Effector memory CD8-positive, alpha-beta T cell (primary cell): ENCODE measurements at regions not wholly inside any gene's neighbourhood (a gene's known extent, or its start where the extent isn't known, plus 50 kb on each side); places are given as distances from the start of the nearest gene placed in this dataset.

Experiments used
- ATAC-seq: fragments of 150-1000 bp; cut with Tn5 transposase; replicated peaks from 2 replicates; pipeline ENCODE4 v1.10.0; 2021; ENCODE audit warnings: mild to moderate bottlenecking, moderate library complexity
- DNase-seq, 3 experiments: peaks; one replicate each; pipeline ENCODE4 v3.0.0; 2021
- H3K27ac Mint-ChIP-seq, 2 donors: one replicate each; pipeline ENCODE4 v1.8.0; 2022; ENCODE audit warnings: mild to moderate bottlenecking in 2 of 2, mixed read lengths in 2 of 2, moderate library complexity in 2 of 2
- H3K27me3 Mint-ChIP-seq, 2 donors: one replicate each; pipeline ENCODE4 v1.8.0; 2022; ENCODE audit warnings: mixed read lengths in 2 of 2
- H3K36me3 Mint-ChIP-seq: one replicate; pipeline ENCODE4 v1.8.0; 2022; ENCODE audit warnings: mild to moderate bottlenecking, moderate library complexity, mixed read lengths; ENCODE audit not compliant: insufficient read depth
- H3K4me1 Mint-ChIP-seq, 2 donors: one replicate each; pipeline ENCODE4 v1.8.0; 2022; ENCODE audit warnings: low read depth in 2 of 2, mixed read lengths in 2 of 2
- H3K4me3 Mint-ChIP-seq, 2 donors: one replicate each; pipeline ENCODE4 v1.8.0; 2022; ENCODE audit warnings: mild to moderate bottlenecking in 2 of 2, mixed read lengths in 2 of 2, moderate library complexity in 2 of 2
- H3K9me3 Mint-ChIP-seq, 2 donors: one replicate each; pipeline ENCODE4 v1.8.0; 2022; ENCODE audit warnings: mixed read lengths in 2 of 2

- no peaks in the 10 kb centered on the region for H3K9me3 Mint-ChIP-seq
- H3K27me3 Mint-ChIP-seq, result peaks cover 29 to 38% of the 10 kb centered on the region in 2 donors
- H3K4me1 Mint-ChIP-seq, result no peaks in the 10 kb centered on the region
- H3K36me3 Mint-ChIP-seq, result no peaks in the 10 kb centered on the region
- H3K4me3 Mint-ChIP-seq, result no peak overlapping the region
- H3K27ac Mint-ChIP-seq, result no peak overlapping the region
- DNase-seq, result no peak
- ATAC-seq, result no peak
Observed at GRCh38 chr14:89013698-89014568, 189.5 kb downstream of the TTC8 start.

- ATAC-seq (no peak), DNase-seq (no peak)
- no peaks in the 10 kb centered on the region for H3K36me3 Mint-ChIP-seq
- H3K27ac Mint-ChIP-seq, result no peak overlapping the region
- H3K9me3 Mint-ChIP-seq, result no peaks in the 10 kb centered on the region
- no peak overlapping the region for H3K4me3 Mint-ChIP-seq
- peaks cover 29 to 38% of the 10 kb centered on the region in 2 donors for H3K27me3 Mint-ChIP-seq
- no peaks in the 10 kb centered on the region for H3K4me1 Mint-ChIP-seq
Observed at GRCh38 chr14:89014569-89014850, 190.1 kb downstream of the TTC8 start.

- DNase-seq (no peak), ATAC-seq (no peak)
- Mint-ChIP-seq H3K27me3 (peaks cover 29 to 38% of the 10 kb centered on the region in 2 donors), H3K36me3 (no peaks in the 10 kb centered on the region), H3K9me3 (no peaks in the 10 kb centered on the region), H3K27ac (no peak overlapping the region), H3K4me1 (no peaks in the 10 kb centered on the region), H3K4me3 (no peak overlapping the region)
Observed at GRCh38 chr14:89015016-89015415, 190.6 kb downstream of the TTC8 start.

GRCh38 chr14:89017417-89017816, 193.0 kb downstream of the TTC8 start:
- DNase-seq, result no peak
- Mint-ChIP-seq H3K9me3 (no peaks in the 10 kb centered on the region), H3K36me3 (no peaks in the 10 kb centered on the region), H3K27me3 (peaks cover 42 to 58% of the 10 kb centered on the region in 2 donors), H3K27ac (no peak overlapping the region), H3K4me3 (no peak overlapping the region), H3K4me1 (no peaks in the 10 kb centered on the region)
- ATAC-seq, result no peak

- H3K36me3 Mint-ChIP-seq, result no peaks in the 10 kb centered on the region
- DNase-seq (no peak), ATAC-seq (no peak)
- no peak overlapping the region for H3K4me3 Mint-ChIP-seq
- H3K4me1 Mint-ChIP-seq, result peaks cover 0 to 2% of the 10 kb centered on the region in 2 donors
- no peaks in the 10 kb centered on the region for H3K9me3 Mint-ChIP-seq
- H3K27me3 Mint-ChIP-seq, result peaks cover 51 to 62% of the 10 kb centered on the region in 2 donors
- no peak overlapping the region for H3K27ac Mint-ChIP-seq
Observed at GRCh38 chr14:89022274-89022673, 197.8 kb downstream of the TTC8 start.

- Mint-ChIP-seq H3K36me3 (no peaks in the 10 kb centered on the region), H3K27ac (no peak overlapping the region), H3K27me3 (peaks cover 69 to 77% of the 10 kb centered on the region in 2 donors), H3K9me3 (no peaks in the 10 kb centered on the region), H3K4me1 (peaks cover 0 to 2% of the 10 kb centered on the region in 2 donors), H3K4me3 (no peak overlapping the region)
- no peak for ATAC-seq
- no peak for DNase-seq
Observed at GRCh38 chr14:89024691-89025090, 200.2 kb downstream of the TTC8 start.

- no peak for ATAC-seq
- H3K27me3 Mint-ChIP-seq, result peaks cover 77 to 84% of the 10 kb centered on the region in 2 donors
- peaks cover 0 to 2% of the 10 kb centered on the region in 2 donors for H3K4me1 Mint-ChIP-seq
- no peak overlapping the region for H3K4me3 Mint-ChIP-seq
- no peak overlapping the region for H3K27ac Mint-ChIP-seq
- H3K36me3 Mint-ChIP-seq, result no peaks in the 10 kb centered on the region
- H3K9me3 Mint-ChIP-seq, result no peaks in the 10 kb centered on the region
- no peak for DNase-seq
Observed at GRCh38 chr14:89025561-89026236, 201.2 kb downstream of the TTC8 start.

GRCh38 chr14:89027097-89027740, 202.8 kb downstream of the TTC8 start:
- Mint-ChIP-seq H3K27me3 (peaks cover 71 to 80% of the 10 kb centered on the region in 2 donors), H3K4me3 (peak overlapping the region; percentile 37 to 49), H3K4me1 (peaks cover 0 to 2% of the 10 kb centered on the region in 2 donors), H3K36me3 (no peaks in the 10 kb centered on the region), H3K27ac (no peak overlapping the region), H3K9me3 (no peaks in the 10 kb centered on the region)
- ATAC-seq, result peak; percentile 92
- peak; percentile 49 to 62 (median 54) for DNase-seq

GRCh38 chr14:89028462-89029134, 204.1 kb downstream of the TTC8 start:
- Mint-ChIP-seq H3K27me3 (peaks cover 65 to 72% of the 10 kb centered on the region in 2 donors), H3K9me3 (no peaks in the 10 kb centered on the region), H3K4me1 (peaks cover 0 to 2% of the 10 kb centered on the region in 2 donors), H3K27ac (no peak overlapping the region), H3K4me3 (peak overlapping the region in 1 of 2 donors; percentile 37), H3K36me3 (no peaks in the 10 kb centered on the region)
- ATAC-seq, result no peak
- no peak for DNase-seq

GRCh38 chr14:89029961-89030694, 205.7 kb downstream of the TTC8 start:
- H3K4me1 Mint-ChIP-seq, result peaks cover 0 to 2% of the 10 kb centered on the region in 2 donors
- no peaks in the 10 kb centered on the region for H3K9me3 Mint-ChIP-seq

GRCh38 chr14:89030921-89031320, 206.5 kb downstream of the TTC8 start:
- ATAC-seq, result no peak
- Mint-ChIP-seq H3K4me1 (peaks cover 0 to 2% of the 10 kb centered on the region in 2 donors), H3K27ac (no peak overlapping the region), H3K36me3 (no peaks in the 10 kb centered on the region), H3K4me3 (no peak overlapping the region), H3K27me3 (peaks cover 51 to 67% of the 10 kb centered on the region in 2 donors), H3K9me3 (no peaks in the 10 kb centered on the region)
- DNase-seq, result no peak

More at GRCh38 chr14:89029961-89030694, 205.7 kb downstream of the TTC8 start:
- H3K36me3 Mint-ChIP-seq, result no peaks in the 10 kb centered on the region
- no peak for DNase-seq
- H3K27ac Mint-ChIP-seq, result no peak overlapping the region
- ATAC-seq, result no peak
- peaks cover 52 to 67% of the 10 kb centered on the region in 2 donors for H3K27me3 Mint-ChIP-seq
- H3K4me3 Mint-ChIP-seq, result no peak overlapping the region

- Mint-ChIP-seq H3K27me3 (peaks cover 57 to 75% of the 10 kb centered on the region in 2 donors), H3K4me3 (no peak overlapping the region), H3K36me3 (no peaks in the 10 kb centered on the region), H3K4me1 (no peaks in the 10 kb centered on the region), H3K27ac (no peak overlapping the region), H3K9me3 (no peaks in the 10 kb centered on the region)
- DNase-seq, result no peak
- no peak for ATAC-seq
Observed at GRCh38 chr14:89032086-89032649, 207.7 kb downstream of the TTC8 start.
